ENCODE measurements at regions not wholly inside any gene's neighbourhood (a gene's known extent, or its start where the extent isn't known, plus 50 kb on each side); places are given as distances from the start of the nearest gene placed in this dataset.

- no peak for DNase-seq
Measured at GRCh38 chr1:4062992-4063391, 162.9 kb upstream of the C1orf174 start.

GRCh38 chr1:4063516-4063915, 163.4 kb upstream of the C1orf174 start:
- Histone ChIP-seq H3K9me3 (ENCODE audit: control insufficient read depth in 2 of 3, insufficient read depth in 1 of 3, low read length in 3 of 3) (peaks cover 0 to 12% (median 0%) of the 10 kb centered on the region in 3 donors), H3K27me3 (ENCODE audit: control insufficient read depth, insufficient read depth, low read length) (no peaks in the 10 kb centered on the region), H3K4me3 (ENCODE audit: low read length in 3 of 3) (no peak overlapping the region), H3K4me1 (ENCODE audit: control insufficient read depth in 2 of 3, insufficient read depth in 2 of 3, low read depth in 1 of 3, low read length in 3 of 3) (no peaks in the 10 kb centered on the region), H3K36me3 (ENCODE audit: control insufficient read depth in 2 of 3, insufficient read depth in 3 of 3, low read length in 3 of 3) (no peaks in the 10 kb centered on the region), H3K9ac (ENCODE audit: low read length in 3 of 3) (no peak overlapping the region), H3K27ac (ENCODE audit: low read depth in 2 of 2, low read length in 2 of 2) (no peak overlapping the region)
- intact Hi-C loops (cut with DNase I) = no loop called here
- no peak for TF ChIP-seq CTCF (IDR thresholded peaks at IDR 0.05; ENCODE audit: borderline replicate concordance, extremely low read depth, insufficient read depth)
- DNase-seq (no peak), FAIRE-seq (no peak)

More at GRCh38 chr1:4062992-4063391, 162.9 kb upstream of the C1orf174 start:
- Histone ChIP-seq H3K9me3 (ENCODE audit: control insufficient read depth in 2 of 3, insufficient read depth in 1 of 3, low read length in 3 of 3) (peaks cover 0 to 12% (median 0%) of the 10 kb centered on the region in 3 donors), H3K36me3 (ENCODE audit: control insufficient read depth in 2 of 3, insufficient read depth in 3 of 3, low read length in 3 of 3) (no peaks in the 10 kb centered on the region), H3K4me1 (ENCODE audit: control insufficient read depth in 2 of 3, insufficient read depth in 2 of 3, low read depth in 1 of 3, low read length in 3 of 3) (no peaks in the 10 kb centered on the region), H3K9ac (ENCODE audit: low read length in 3 of 3) (no peak overlapping the region), H3K27me3 (ENCODE audit: control insufficient read depth, insufficient read depth, low read length) (no peaks in the 10 kb centered on the region), H3K27ac (ENCODE audit: low read depth in 2 of 2, low read length in 2 of 2) (no peak overlapping the region), H3K4me3 (ENCODE audit: low read length in 3 of 3) (no peak overlapping the region)
- FAIRE-seq = no peak
- intact Hi-C loops (cut with DNase I) = no loop called here
- TF ChIP-seq CTCF (IDR thresholded peaks at IDR 0.05; ENCODE audit: borderline replicate concordance, extremely low read depth, insufficient read depth) = no peak

- Histone ChIP-seq H3K36me3 (ENCODE audit: control insufficient read depth in 2 of 3, insufficient read depth in 3 of 3, low read length in 3 of 3) (no peaks in the 10 kb centered on the region), H3K27ac (ENCODE audit: low read depth in 2 of 2, low read length in 2 of 2) (no peak overlapping the region), H3K4me3 (ENCODE audit: low read length in 3 of 3) (peak overlapping the region in 1 of 3 donors; percentile 3), H3K9me3 (ENCODE audit: control insufficient read depth in 2 of 3, insufficient read depth in 1 of 3, low read length in 3 of 3) (peaks cover 0 to 12% (median 0%) of the 10 kb centered on the region in 3 donors), H3K9ac (ENCODE audit: low read length in 3 of 3) (no peak overlapping the region), H3K4me1 (ENCODE audit: control insufficient read depth in 2 of 3, insufficient read depth in 2 of 3, low read depth in 1 of 3, low read length in 3 of 3) (no peaks in the 10 kb centered on the region), H3K27me3 (ENCODE audit: control insufficient read depth, insufficient read depth, low read length) (no peaks in the 10 kb centered on the region)
- TF ChIP-seq CTCF (IDR thresholded peaks at IDR 0.05; ENCODE audit: borderline replicate concordance, extremely low read depth, insufficient read depth) = no peak
- intact Hi-C loops (cut with DNase I) = no loop called here
- no peak for FAIRE-seq
- DNase-seq = no peak
Measured at GRCh38 chr1:4064150-4064889, 164.2 kb upstream of the C1orf174 start.

All from kidney (tissue), 13 donors.